ENCODE measurements at regions not wholly inside any gene's neighbourhood (a gene's known extent, or its start where the extent isn't known, plus 50 kb on each side); places are given as distances from the start of the nearest gene placed in this dataset.

DNA sequence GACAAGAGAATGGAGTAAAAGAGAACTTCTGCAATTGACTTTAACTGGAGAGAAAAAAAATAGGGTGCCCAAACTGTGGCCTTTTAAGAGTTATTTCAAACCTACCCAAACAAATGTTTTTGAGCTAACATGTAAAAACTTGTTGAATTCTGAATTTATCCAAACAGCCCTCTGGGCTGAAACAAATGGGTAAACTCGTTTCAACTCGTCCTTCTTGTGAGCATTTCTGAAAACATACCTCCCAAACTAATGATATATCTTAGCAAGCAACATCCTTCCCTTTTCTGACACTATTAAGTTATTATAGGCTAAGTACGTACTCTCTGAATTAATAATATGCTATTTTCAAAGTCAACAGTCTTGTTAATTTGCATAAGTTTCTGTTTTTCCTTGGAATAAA lies 793.0 kb upstream of the ACVR2A start:
- Histone ChIP-seq H3K9me3 (ENCODE audit: control insufficient read depth, insufficient read depth, low read depth, low read length) (no peaks in the 10 kb centered on the region), H3K27ac (ENCODE audit: low read length) (no peak overlapping the region), H3K4me3 (ENCODE audit: low read depth in 2 of 2, low read length in 2 of 2) (no peak overlapping the region), H3K4me1 (ENCODE audit: control insufficient read depth, insufficient read depth, low read length) (no peaks in the 10 kb centered on the region), H3K27me3 (ENCODE audit: control insufficient read depth, insufficient read depth, low read length) (no peaks in the 10 kb centered on the region), H3K36me3 (ENCODE audit: control insufficient read depth, insufficient read depth, low read length) (no peaks in the 10 kb centered on the region)
- intact Hi-C loops (cut with micrococcal nuclease; ENCODE audit: unreplicated experiment), result no loop called here
- ChIA-PET POLR2A (no interaction called here), CTCF (no interaction called here)
- in situ Hi-C loops (cut with HindIII; ENCODE audit: low pct_unique_long_range_greater_than_20kb, low sequenced_read_pairs), result no loop called here
- no TSS peak for BruUV-seq (replicated peaks)
- TF ChIP-seq, protein P1, sequence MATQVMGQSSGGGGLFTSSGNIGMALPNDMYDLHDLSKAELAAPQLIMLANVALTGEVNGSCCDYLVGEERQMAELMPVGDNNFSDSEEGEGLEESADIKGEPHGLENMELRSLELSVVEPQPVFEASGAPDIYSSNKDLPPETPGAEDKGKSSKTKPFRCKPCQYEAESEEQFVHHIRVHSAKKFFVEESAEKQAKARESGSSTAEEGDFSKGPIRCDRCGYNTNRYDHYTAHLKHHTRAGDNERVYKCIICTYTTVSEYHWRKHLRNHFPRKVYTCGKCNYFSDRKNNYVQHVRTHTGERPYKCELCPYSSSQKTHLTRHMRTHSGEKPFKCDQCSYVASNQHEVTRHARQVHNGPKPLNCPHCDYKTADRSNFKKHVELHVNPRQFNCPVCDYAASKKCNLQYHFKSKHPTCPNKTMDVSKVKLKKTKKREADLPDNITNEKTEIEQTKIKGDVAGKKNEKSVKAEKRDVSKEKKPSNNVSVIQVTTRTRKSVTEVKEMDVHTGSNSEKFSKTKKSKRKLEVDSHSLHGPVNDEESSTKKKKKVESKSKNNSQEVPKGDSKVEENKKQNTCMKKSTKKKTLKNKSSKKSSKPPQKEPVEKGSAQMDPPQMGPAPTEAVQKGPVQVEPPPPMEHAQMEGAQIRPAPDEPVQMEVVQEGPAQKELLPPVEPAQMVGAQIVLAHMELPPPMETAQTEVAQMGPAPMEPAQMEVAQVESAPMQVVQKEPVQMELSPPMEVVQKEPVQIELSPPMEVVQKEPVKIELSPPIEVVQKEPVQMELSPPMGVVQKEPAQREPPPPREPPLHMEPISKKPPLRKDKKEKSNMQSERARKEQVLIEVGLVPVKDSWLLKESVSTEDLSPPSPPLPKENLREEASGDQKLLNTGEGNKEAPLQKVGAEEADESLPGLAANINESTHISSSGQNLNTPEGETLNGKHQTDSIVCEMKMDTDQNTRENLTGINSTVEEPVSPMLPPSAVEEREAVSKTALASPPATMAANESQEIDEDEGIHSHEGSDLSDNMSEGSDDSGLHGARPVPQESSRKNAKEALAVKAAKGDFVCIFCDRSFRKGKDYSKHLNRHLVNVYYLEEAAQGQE (IDR thresholded peaks at IDR 0.05; ENCODE audit: insufficient read depth in 1 of 2, low read depth in 2 of 2, low read length in 1 of 2), result no peak
- TF ChIP-seq POLR2AphosphoS5 (IDR thresholded peaks at IDR 0.05; ENCODE audit: low read depth, low read length), result no peak
- no peak for TF ChIP-seq TCF7L2 (IDR thresholded peaks at IDR 0.05; ENCODE audit: low read depth, low read length)
- no peak for TF ChIP-seq SIN3A (IDR thresholded peaks at IDR 0.05; ENCODE audit: borderline replicate concordance, insufficient read depth, low read depth, low read length)
- DNase-seq (ENCODE audit: low read depth, low spot score) (no peak), ATAC-seq (no peak)

DNA sequence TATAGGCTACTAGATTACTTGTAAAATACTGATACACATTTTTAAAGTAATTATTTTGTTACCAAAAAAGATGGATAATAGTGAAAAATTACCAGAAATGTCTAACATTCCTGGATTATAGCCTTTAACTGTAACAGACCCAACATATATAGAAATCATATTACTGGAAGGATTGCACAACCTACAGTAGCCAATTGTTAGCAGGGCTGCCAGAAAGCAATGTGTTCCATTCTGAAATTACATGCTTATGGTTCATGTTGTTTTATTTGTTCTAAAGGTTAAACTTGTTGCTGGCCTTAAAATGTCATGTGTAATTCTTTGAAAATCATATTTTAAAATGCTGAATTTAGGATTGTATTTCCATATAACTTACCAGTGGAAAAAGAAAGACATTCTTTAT lies 793.6 kb upstream of the ACVR2A start:
- no peak overlapping the region for H3K4me3 ChIP-seq (ENCODE audit: low read depth in 2 of 2, low read length in 2 of 2)
- no peak for ATAC-seq
- ChIA-PET CTCF (no interaction called here), POLR2A (no interaction called here)
- intact Hi-C loops (cut with micrococcal nuclease; ENCODE audit: unreplicated experiment) (no loop called here), in situ Hi-C loops (cut with HindIII; ENCODE audit: low pct_unique_long_range_greater_than_20kb, low sequenced_read_pairs) (no loop called here)
- H3K36me3 ChIP-seq (ENCODE audit: control insufficient read depth, insufficient read depth, low read length), result no peaks in the 10 kb centered on the region
- no peak for DNase-seq (ENCODE audit: low read depth, low spot score)
- H3K27me3 ChIP-seq (ENCODE audit: control insufficient read depth, insufficient read depth, low read length), result no peaks in the 10 kb centered on the region
- no TSS peak for BruUV-seq (replicated peaks)
- no peaks in the 10 kb centered on the region for H3K4me1 ChIP-seq (ENCODE audit: control insufficient read depth, insufficient read depth, low read length)
- H3K27ac ChIP-seq (ENCODE audit: low read length), result no peak overlapping the region
- H3K9me3 ChIP-seq (ENCODE audit: control insufficient read depth, insufficient read depth, low read depth, low read length), result no peaks in the 10 kb centered on the region
- no peak for TF ChIP-seq TCF7L2 (IDR thresholded peaks at IDR 0.05; ENCODE audit: low read depth, low read length)
- no peak for TF ChIP-seq POLR2AphosphoS5 (IDR thresholded peaks at IDR 0.05; ENCODE audit: low read depth, low read length)
- TF ChIP-seq, protein P2, sequence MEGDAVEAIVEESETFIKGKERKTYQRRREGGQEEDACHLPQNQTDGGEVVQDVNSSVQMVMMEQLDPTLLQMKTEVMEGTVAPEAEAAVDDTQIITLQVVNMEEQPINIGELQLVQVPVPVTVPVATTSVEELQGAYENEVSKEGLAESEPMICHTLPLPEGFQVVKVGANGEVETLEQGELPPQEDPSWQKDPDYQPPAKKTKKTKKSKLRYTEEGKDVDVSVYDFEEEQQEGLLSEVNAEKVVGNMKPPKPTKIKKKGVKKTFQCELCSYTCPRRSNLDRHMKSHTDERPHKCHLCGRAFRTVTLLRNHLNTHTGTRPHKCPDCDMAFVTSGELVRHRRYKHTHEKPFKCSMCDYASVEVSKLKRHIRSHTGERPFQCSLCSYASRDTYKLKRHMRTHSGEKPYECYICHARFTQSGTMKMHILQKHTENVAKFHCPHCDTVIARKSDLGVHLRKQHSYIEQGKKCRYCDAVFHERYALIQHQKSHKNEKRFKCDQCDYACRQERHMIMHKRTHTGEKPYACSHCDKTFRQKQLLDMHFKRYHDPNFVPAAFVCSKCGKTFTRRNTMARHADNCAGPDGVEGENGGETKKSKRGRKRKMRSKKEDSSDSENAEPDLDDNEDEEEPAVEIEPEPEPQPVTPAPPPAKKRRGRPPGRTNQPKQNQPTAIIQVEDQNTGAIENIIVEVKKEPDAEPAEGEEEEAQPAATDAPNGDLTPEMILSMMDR (IDR thresholded peaks at IDR 0.05), result no peak
- TF ChIP-seq, protein P1 (IDR thresholded peaks at IDR 0.05; ENCODE audit: insufficient read depth in 1 of 2, low read depth in 2 of 2, low read length in 1 of 2), result no peak
- TF ChIP-seq SIN3A (IDR thresholded peaks at IDR 0.05; ENCODE audit: borderline replicate concordance, insufficient read depth, low read depth, low read length), result no peak
